GM12878 (cell line): ENCODE measurements at regions not wholly inside any gene's neighbourhood (a gene's known extent, or its start where the extent isn't known, plus 50 kb on each side); places are given as distances from the start of the nearest gene placed in this dataset.
"Not testable (repeated sequence)": the region's sequence is repeated elsewhere in the genome, so short reads cannot be mapped to it uniquely, and the experiment has no call there.

Source experiments
- ATAC-seq: fragments of 200-7000 bp; cut with Tn5 transposase; 3 replicates; pipeline ENCODE4 v1.9.1; 2020; ENCODE audit warnings: mild to moderate bottlenecking, moderate library complexity
- BruUV-seq: library from RNA; stranded (reverse); fragments of 400-500 nt; replicated peaks from 2 replicates; lab custom pipeline; 2021; lab: Mats Ljungman, UMichigan
- CTCF ChIA-PET: fragments of 300-600 bp; sonication (Branson Sonifier 250); formaldehyde crosslinking; extraction: SDS; loops from one replicate; lab custom pipeline; 2021; ENCODE audit warnings: inconsistent platforms; lab: Yijun Ruan, JAX
- POLR2A ChIA-PET: fragments of 350-600 bp; formaldehyde crosslinking; extraction: SDS; loops from one replicate; lab custom pipeline; 2021; ENCODE audit warnings: inconsistent platforms; lab: Charles Lee
- RAD21 ChIA-PET: fragments of 300-600 bp; sonication (Branson Sonifier 250); formaldehyde crosslinking; loops from one replicate; lab custom pipeline; 2023; ENCODE audit warnings: antibody characterized with exemption; ENCODE audit not compliant: unreplicated experiment; lab: Charles Lee
- SMC1A ChIA-PET: fragments of 300-600 bp; sonication (Branson Sonifier 250); formaldehyde crosslinking; loops from one replicate; lab custom pipeline; 2023; ENCODE audit not compliant: unreplicated experiment, uncharacterized antibody; lab: Charles Lee
- DNase-seq: peaks from one replicate; pipeline ENCODE4 v3.0.0-alpha.2; 2011; ENCODE audit warnings: low read depth, low spot score
- FAIRE-seq: peaks from 3 replicates; lab custom pipeline; 2011; peaks lifted over from hg19 to GRCh38; lab: Jason Lieb, UNC
- H2AFZ ChIP-seq: 2 replicates; pipeline ENCODE4 v1.6.0; 2011; ENCODE audit warnings: low read depth, low read length, control low read depth; ENCODE audit not compliant: control insufficient read depth
- H3K27ac ChIP-seq: 2 replicates; pipeline ENCODE4 v1.5.1; 2011; ENCODE audit warnings: control low read depth; ENCODE audit not compliant: control insufficient read depth, insufficient read depth
- H3K27me3 ChIP-seq, 2 experiments: replicated peaks in 1 of 2; 2 replicates each; pipeline versions ENCODE4 v1.6.0 to v1.6.1; 2011; ENCODE audit warnings: low read length in 1 of 2; ENCODE audit not compliant: control insufficient read depth in 2 of 2, insufficient read depth in 2 of 2
- H3K36me3 ChIP-seq, 2 experiments: 2 replicates each; pipeline ENCODE4 v1.5.1; 2011; ENCODE audit warnings: low read length in 1 of 2; ENCODE audit not compliant: control insufficient read depth in 2 of 2, insufficient read depth in 2 of 2
- H3K4me1 ChIP-seq: 2 replicates; pipeline ENCODE4 v1.6.1; 2011; ENCODE audit warnings: mild to moderate bottlenecking, low read length, moderate library complexity, mixed read lengths; ENCODE audit not compliant: control insufficient read depth, insufficient read depth
- H3K4me2 ChIP-seq: 2 replicates; pipeline ENCODE4 v1.6.0; 2011; ENCODE audit warnings: control low read depth; ENCODE audit not compliant: control insufficient read depth, insufficient read depth
- H3K4me3 ChIP-seq: fragments of 200-600 bp; sonication (generic); 2 replicates; pipeline ENCODE4 v1.5.1; 2016
- H3K79me2 ChIP-seq: 2 replicates; pipeline ENCODE4 v1.6.0; 2011; ENCODE audit warnings: low read length; ENCODE audit not compliant: control insufficient read depth, insufficient read depth
- H3K9ac ChIP-seq: 2 replicates; pipeline ENCODE4 v1.8.0; 2011; ENCODE audit warnings: low read length, control low read depth, mixed read lengths; ENCODE audit not compliant: control insufficient read depth, insufficient read depth
- H3K9me3 ChIP-seq: replicated peaks from 3 replicates; pipeline ENCODE4 v1.5.1; 2011; ENCODE audit warnings: mild to moderate bottlenecking, low read length; ENCODE audit not compliant: control insufficient read depth, insufficient read depth
- H4K20me1 ChIP-seq: 2 replicates; pipeline ENCODE4 v1.6.0; 2011; ENCODE audit not compliant: control insufficient read depth, insufficient read depth
- WGBS: methylation state at CpG from one replicate; pipeline ENCODE4 v1.1.6; 2016; ENCODE audit warnings: low lambda C conversion rate; ENCODE audit not compliant: insufficient replicate concordance, insufficient coverage; ENCODE audit errors: missing lambda C conversion rate; 5-methylcytosine and 5-hydroxymethylcytosine counted together
- in situ Hi-C: fragments of 300-500 bp; cut with MboI; formaldehyde crosslinking; loops from 9 replicates; pipeline ENCODE4 v1.14.3; 2018; ENCODE audit warnings: mixed read lengths
- intact Hi-C: fragments of 100-400 bp; cut with micrococcal nuclease; formaldehyde crosslinking; loops from one replicate; pipeline ENCODE4 v1.14.2; 2022; ENCODE audit not compliant: unreplicated experiment

DNA sequence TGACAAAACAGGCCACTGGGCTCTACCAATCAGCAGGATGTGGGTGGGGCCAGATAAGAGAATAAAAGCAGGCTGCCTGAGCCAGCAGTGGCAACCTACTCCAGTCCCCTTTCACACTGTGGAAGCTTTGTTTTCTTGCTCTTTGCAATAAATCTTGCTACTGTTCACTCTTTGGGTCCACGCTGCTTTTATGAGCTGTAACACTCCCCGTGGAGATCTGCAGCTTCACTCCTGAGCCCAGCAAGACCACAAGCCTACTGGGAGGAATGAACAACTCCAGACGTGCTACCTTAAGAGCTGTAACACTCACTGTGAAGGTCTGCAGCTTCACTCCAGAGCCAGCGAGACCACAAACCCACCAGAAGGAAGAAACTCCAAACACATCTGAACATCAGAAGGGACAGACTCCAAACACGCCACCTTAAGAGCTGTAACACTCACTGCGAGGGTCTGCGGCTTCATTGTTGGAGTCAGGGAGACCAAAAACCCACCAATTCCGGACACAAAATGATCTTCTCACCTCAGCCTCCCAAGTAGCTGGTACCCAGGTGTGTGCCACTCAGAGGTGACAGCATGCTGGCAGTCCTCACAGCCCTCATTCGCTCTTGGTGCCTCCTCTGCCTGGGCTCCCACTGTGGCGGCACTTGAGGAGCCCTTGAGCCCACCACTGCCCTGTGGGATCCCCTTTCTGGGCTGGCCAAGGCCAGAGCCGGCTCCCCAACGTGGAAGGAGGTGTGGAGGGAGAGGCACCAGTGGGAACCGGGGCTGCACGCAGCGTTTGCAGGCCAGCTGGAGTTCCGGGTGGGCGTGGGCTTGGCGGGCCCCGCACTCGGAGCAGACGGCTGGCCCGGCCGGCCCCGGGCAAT is 66.0 kb upstream of the SLC25A43 start:
- intact Hi-C loops, H3K9ac ChIP-seq, POLR2A ChIA-PET, H3K4me3 ChIP-seq, H3K27ac ChIP-seq, H3K4me2 ChIP-seq, SMC1A ChIA-PET, ATAC-seq, RAD21 ChIA-PET, H2AFZ ChIP-seq, in situ Hi-C loops, CTCF ChIA-PET, FAIRE-seq, H4K20me1 ChIP-seq, H3K4me1 ChIP-seq, H3K79me2 ChIP-seq, H3K9me3 ChIP-seq, BruUV-seq, DNase-seq, H3K27me3 ChIP-seq, H3K36me3 ChIP-seq: not testable (repeated sequence)
- 45% methylated on average over 24 of the region's 24 CpGs for WGBS

DNA sequence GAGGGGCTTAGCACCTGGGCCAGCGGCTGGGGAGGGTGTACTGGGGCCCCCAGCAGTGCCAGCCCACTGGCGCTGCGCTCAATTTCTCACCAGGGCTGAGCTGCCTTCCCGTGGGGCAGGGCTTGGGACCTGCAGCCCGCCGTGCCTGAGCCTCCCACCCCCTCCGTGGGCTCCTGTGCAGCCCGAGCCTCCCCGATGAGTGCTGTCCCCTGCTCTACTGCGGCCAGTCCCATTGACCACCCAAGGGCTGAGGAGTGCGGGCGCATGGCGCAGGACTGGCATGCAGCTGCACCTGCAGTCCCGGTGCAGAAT is 65.5 kb upstream of the SLC25A43 start:
- POLR2A ChIA-PET, ATAC-seq, H4K20me1 ChIP-seq, H3K36me3 ChIP-seq, H3K9me3 ChIP-seq, CTCF ChIA-PET, RAD21 ChIA-PET, SMC1A ChIA-PET, H3K79me2 ChIP-seq, FAIRE-seq, H3K27me3 ChIP-seq, H3K27ac ChIP-seq, H2AFZ ChIP-seq, H3K4me3 ChIP-seq, intact Hi-C loops, H3K9ac ChIP-seq, in situ Hi-C loops, BruUV-seq, H3K4me1 ChIP-seq, H3K4me2 ChIP-seq, DNase-seq: not testable (repeated sequence)
- 64% methylated on average over 14 of the region's 14 CpGs for WGBS

DNA sequence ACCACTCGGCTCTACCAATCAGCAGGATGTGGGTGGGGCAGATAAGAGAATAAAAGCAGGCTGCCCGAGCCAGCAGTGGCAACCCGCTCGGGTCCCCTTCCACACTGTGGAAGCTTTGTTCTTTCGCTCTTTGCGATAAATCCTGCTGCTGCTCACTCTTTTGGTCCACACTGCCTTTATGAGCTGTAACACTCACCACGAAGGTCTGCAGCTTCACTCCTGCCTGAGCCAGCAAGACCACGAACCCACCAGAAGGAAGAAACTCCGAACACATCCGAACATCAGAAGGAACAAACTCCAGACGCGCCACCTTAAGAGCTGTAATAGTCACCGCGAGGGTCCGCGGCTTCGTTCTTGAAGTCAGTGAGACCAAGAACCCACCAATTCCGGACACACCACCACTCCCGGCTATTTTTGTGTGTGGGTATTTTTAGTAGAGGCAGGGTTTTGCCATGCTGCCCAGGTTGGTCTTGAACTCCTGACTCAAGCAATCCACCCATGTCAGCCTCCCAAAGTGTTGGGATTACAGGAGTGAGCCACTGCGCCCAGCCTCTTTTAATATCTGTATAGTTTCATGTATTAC is 64.6 kb upstream of the SLC25A43 start:
- BruUV-seq, in situ Hi-C loops, POLR2A ChIA-PET: not testable (repeated sequence)

More for the DNA sequence above, 64.6 kb upstream of the SLC25A43 start:
- H3K79me2 ChIP-seq, H3K27ac ChIP-seq, ATAC-seq, CTCF ChIA-PET, intact Hi-C loops, H3K9ac ChIP-seq, FAIRE-seq, H2AFZ ChIP-seq, DNase-seq, H3K4me1 ChIP-seq, H3K4me2 ChIP-seq, RAD21 ChIA-PET, SMC1A ChIA-PET, H3K36me3 ChIP-seq, H3K4me3 ChIP-seq, H3K27me3 ChIP-seq, H4K20me1 ChIP-seq, H3K9me3 ChIP-seq: not testable (repeated sequence)
- 70% methylated on average over 20 of the region's 20 CpGs for WGBS
